Endothelial cell (in vitro differentiated cells): ENCODE measurements at regions not wholly inside any gene's neighbourhood (a gene's known extent, or its start where the extent isn't known, plus 50 kb on each side); places are given as distances from the start of the nearest gene placed in this dataset.

Experiments
- DNase-seq: peaks from one replicate; pipeline ENCODE4 v3.0.0; 2021; ENCODE audit warnings: low spot score
- H3K27ac Mint-ChIP-seq: one replicate; pipeline ENCODE4 v1.8.0; 2021; ENCODE audit warnings: mixed read lengths, inconsistent platforms; ENCODE audit not compliant: unreplicated experiment
- H3K27me3 Mint-ChIP-seq: one replicate; pipeline ENCODE4 v1.8.0; 2021; ENCODE audit warnings: mild to moderate bottlenecking, moderate library complexity, mixed read lengths, inconsistent platforms; ENCODE audit not compliant: unreplicated experiment
- H3K36me3 Mint-ChIP-seq: one replicate; pipeline ENCODE4 v1.8.0; 2021; ENCODE audit warnings: mild to moderate bottlenecking, low read depth, mixed read lengths, inconsistent platforms; ENCODE audit not compliant: unreplicated experiment
- H3K4me1 Mint-ChIP-seq: one replicate; pipeline ENCODE4 v1.8.0; 2021; ENCODE audit warnings: mild to moderate bottlenecking, mixed read lengths, inconsistent platforms; ENCODE audit not compliant: unreplicated experiment
- H3K4me3 Mint-ChIP-seq: one replicate; pipeline ENCODE4 v1.8.0; 2021; ENCODE audit warnings: mild to moderate bottlenecking, mixed read lengths, inconsistent platforms; ENCODE audit not compliant: unreplicated experiment
- H3K9me3 Mint-ChIP-seq: one replicate; pipeline ENCODE4 v1.8.0; 2021; ENCODE audit warnings: mixed read lengths, inconsistent platforms; ENCODE audit not compliant: unreplicated experiment
- CTCF ChIP-seq: fragments of 200-600 bp; sonication (generic); IDR thresholded peaks from one replicate; pipeline ENCODE4 v1.5.0; 2021; ENCODE audit warnings: antibody characterized with exemption; ENCODE audit not compliant: unreplicated experiment

GRCh38 chr2:180842461-180842860 lies 137.9 kb upstream of the UBE2E3 start:
- no peak for TF ChIP-seq CTCF
- Mint-ChIP-seq H3K4me3 (no peak overlapping the region), H3K36me3 (no peaks in the 10 kb centered on the region), H3K4me1 (no peaks in the 10 kb centered on the region), H3K27me3 (no peaks in the 10 kb centered on the region), H3K9me3 (no peaks in the 10 kb centered on the region), H3K27ac (no peak overlapping the region)
- DNase-seq: no peak

GRCh38 chr2:180840641-180841040 lies 139.8 kb upstream of the UBE2E3 start:
- Mint-ChIP-seq H3K9me3 (no peaks in the 10 kb centered on the region), H3K4me1 (no peaks in the 10 kb centered on the region), H3K36me3 (no peaks in the 10 kb centered on the region), H3K27me3 (no peaks in the 10 kb centered on the region), H3K27ac (no peak overlapping the region), H3K4me3 (no peak overlapping the region)
- DNase-seq: no peak
- no peak for TF ChIP-seq CTCF

GRCh38 chr2:180829836-180830235 lies 150.6 kb upstream of the UBE2E3 start:
- H3K36me3 Mint-ChIP-seq: no peaks in the 10 kb centered on the region
- H3K9me3 Mint-ChIP-seq: no peaks in the 10 kb centered on the region
- no peak overlapping the region for H3K27ac Mint-ChIP-seq
- no peaks in the 10 kb centered on the region for H3K27me3 Mint-ChIP-seq
- no peak for DNase-seq
- no peaks in the 10 kb centered on the region for H3K4me1 Mint-ChIP-seq
- H3K4me3 Mint-ChIP-seq: no peak overlapping the region
- no peak for TF ChIP-seq CTCF

- no peak for TF ChIP-seq CTCF
- Mint-ChIP-seq H3K4me1 (no peaks in the 10 kb centered on the region), H3K36me3 (no peaks in the 10 kb centered on the region), H3K4me3 (no peak overlapping the region), H3K27ac (no peak overlapping the region), H3K27me3 (no peaks in the 10 kb centered on the region), H3K9me3 (no peaks in the 10 kb centered on the region)
- no peak for DNase-seq
These were observed 151.1 kb upstream of the UBE2E3 start for GRCh38 chr2:180829261-180829660.

- Mint-ChIP-seq H3K27ac (no peak overlapping the region), H3K27me3 (no peaks in the 10 kb centered on the region), H3K9me3 (no peaks in the 10 kb centered on the region), H3K4me3 (no peak overlapping the region), H3K4me1 (no peaks in the 10 kb centered on the region), H3K36me3 (no peaks in the 10 kb centered on the region)
- no peak for TF ChIP-seq CTCF
- DNase-seq: no peak
These were observed 151.6 kb upstream of the UBE2E3 start for GRCh38 chr2:180828756-180829155.
